ENCODE measurements at regions not wholly inside any gene's neighbourhood (a gene's known extent, or its start where the extent isn't known, plus 50 kb on each side); places are given as distances from the start of the nearest gene placed in this dataset.

DNA sequence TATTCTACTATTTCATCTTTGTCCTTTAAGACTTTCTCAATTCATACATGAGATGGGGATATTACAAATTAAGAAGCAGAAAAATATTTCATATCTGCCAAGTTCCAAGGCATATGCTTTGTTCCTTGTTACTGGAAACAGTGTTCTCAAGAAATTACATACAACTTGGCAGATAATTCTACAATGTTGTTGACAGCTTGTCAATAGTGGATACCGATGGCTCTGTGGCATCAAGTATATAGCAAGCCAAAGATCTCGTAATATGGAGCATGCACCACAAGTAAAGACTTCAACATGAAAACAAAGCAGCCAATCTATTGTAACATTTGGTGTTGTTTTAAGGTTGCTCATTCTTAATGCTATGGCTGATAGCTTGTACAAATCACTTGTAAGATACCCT, 598.2 kb upstream of the KLHL29 start:
- DNase-seq, result no peak

DNA sequence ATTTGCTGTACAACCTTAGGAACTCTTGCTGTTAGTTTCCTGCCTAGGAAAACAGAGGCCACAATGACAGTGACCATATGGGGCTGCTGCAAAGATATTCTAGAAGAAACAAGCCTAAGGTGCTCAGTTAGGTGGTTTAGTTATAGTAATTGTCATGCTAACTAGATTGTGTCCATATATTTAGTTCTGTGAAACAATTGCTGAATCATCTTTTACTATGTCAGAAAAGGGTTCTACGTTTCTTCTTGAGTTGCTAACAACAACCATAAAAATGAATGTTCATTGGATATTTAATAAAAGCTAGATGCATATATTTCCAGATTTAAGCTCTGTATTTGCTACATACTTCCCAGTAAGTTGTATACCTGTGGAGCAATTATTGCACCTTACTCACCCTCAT, 597.2 kb upstream of the KLHL29 start:
- no peak for DNase-seq

DNA sequence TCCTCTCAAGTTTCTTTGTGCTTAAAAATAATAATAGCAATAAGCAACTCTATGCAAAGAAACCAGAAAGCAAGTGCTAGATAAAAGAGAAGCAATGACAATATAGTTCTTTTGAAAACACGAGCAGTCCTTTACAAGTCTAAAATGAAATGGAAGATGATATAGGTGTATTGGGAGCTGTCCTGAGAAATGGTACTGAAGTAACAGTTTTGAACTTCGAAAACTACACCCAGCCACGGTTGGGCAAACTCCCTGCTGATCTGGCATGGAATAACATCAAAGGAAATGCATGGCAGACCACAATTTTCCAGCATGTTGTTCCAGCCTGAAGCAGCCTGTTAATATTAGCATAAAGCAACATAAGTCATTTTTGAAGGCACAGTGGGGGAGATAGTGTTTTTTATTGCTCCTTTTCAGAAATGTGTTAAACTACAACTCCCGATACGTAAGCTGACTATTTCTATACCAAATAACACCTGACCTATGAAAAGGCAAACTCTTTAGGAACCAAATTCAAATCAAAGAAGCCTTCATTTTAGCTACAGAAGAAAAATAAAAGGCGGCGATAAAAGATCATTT, 596.1 kb upstream of the KLHL29 start:
- DNase-seq, result peak; percentile 25

DNA sequence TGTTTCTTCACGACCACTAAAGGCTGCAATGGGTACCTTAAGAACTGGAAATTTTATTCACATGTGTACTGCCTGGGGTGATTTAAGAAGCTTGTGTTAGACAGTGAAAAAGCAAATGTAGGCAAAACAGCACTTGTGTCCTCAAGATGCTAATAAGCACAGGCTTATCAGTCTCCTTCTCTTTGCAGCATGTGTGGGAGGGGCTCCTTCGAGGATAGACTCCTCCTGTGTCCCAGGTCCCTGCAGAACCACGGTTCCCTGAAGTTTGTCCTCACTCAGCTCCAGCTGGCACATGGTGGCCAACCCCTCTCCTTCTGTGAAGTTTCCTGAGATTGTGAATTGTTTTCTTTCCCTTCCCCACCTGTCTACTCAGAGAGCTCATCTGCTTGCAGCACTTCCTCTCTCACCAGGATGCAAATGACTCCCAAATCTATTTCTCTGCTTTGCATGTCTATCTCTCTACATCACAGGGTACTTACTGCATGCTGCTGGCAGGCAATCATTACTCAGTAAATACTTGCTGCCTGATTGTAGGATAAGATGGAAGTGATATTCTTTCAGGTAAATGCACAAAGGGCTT, 589.6 kb upstream of the KLHL29 start:
- no peak for DNase-seq

DNA sequence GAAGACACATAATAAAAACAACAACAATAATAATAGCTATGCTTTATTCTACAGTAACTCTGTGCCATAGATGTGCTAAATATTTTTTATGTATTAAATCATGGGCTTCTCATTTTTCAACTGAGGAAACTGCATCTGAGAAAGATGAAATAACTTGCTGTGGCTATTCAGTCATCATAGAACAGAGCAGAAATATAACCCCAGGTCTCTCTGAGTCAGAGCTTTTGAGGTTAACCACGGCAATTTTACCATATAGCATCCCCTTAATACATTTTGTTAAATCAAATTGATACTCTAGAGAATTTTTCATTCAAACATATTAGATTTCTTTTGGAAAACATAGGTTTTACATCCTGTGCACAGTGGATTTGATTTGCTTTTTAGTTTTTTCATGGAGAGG, 586.6 kb upstream of the KLHL29 start:
- no peak for DNase-seq

DNA sequence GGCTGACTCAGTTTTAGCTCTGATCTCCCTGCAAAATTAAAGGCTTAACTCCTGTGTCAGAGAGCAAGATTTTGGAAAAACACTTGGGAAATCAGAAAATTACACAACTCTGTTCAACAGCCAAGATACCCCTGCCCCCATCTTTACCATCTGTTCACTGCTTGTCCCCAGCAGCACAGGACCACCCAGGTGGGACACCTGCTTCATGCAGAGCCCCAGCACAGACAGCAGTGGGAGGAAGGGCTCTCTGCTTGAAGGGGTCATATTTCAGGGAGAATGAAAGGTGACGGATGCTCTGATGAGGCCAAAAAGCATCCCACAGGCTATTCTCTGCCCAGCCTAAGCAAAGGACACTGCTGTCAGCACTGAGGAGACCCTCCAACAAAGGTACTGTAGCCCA, 584.6 kb upstream of the KLHL29 start:
- peak; percentile 65 for DNase-seq

DNA sequence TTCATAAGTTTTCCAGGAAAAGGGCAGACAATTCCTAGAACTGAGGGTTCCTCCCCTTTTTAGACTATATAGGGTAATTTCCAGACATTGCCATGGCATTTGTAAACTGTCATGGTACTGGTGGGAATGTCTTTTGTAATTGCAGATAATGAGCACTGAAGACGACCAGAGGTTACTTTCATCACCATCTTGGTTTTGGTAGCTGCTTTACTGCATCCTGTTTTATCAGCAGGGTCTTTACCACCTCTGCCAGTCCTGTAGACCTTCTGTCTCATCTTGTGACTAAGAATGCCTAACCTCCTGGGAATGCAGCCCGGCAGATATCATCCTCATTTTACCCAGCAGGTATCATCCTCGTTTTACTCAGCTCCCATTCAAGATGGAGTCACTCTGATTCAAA, 583.9 kb upstream of the KLHL29 start:
- DNase-seq, result no peak

DNA sequence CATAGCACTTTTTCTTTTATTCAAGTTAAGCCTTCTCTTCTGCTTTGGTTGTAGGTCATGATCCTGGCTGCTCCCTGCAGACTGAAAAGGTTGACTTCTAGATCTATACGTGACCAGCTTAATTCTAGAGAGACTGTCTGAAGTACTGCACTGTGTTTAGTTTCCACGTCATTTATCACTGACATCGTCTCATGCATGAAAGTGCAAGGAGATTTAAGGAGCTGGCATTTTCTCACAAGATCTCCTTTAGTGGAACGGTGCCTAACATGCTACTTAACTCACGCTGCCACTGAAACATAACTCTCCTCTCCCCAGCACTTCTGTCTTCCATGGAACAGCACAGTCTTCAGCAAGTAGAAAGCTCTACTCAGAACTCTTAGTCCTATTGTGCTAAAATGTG, 583.0 kb upstream of the KLHL29 start:
- no peak for DNase-seq

DNA sequence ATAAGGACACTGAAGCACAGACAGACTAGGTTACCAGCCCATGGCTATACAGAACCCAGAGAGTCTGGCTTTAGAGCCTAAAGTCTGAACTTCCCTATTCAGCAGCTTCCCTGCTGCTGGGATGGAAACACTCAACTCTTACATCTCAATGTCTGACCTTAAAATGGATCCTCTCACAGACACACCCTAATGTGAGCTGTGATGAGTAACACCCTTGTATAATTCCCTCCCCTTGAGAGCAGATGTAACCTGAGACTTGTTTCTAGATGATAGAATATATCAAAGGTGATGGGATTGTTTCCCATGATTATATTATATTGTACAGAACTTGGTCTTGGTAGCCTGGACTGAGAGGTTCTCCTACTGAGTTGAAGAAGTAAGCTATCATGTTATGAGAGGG, 577.1 kb upstream of the KLHL29 start:
- DNase-seq, result no peak

DNA sequence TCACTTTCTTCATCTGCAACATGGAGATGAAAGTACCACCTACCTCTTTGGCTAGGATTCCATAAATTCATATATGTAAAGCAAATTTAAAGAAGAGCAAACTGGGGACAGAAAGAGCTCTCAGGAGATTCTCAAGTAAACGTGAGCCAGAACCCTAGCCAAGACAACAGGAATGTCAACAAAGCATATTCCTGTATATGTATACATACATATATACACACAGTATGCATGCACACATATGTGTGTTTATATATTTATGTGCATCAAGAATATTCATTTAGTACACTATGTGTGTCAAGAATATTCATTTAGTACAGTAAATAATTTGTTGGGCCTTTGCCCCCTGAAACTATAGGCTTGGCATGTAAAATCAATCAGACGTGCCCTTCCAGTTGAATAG, 574.4 kb upstream of the KLHL29 start:
- DNase-seq, result no peak

DNA sequence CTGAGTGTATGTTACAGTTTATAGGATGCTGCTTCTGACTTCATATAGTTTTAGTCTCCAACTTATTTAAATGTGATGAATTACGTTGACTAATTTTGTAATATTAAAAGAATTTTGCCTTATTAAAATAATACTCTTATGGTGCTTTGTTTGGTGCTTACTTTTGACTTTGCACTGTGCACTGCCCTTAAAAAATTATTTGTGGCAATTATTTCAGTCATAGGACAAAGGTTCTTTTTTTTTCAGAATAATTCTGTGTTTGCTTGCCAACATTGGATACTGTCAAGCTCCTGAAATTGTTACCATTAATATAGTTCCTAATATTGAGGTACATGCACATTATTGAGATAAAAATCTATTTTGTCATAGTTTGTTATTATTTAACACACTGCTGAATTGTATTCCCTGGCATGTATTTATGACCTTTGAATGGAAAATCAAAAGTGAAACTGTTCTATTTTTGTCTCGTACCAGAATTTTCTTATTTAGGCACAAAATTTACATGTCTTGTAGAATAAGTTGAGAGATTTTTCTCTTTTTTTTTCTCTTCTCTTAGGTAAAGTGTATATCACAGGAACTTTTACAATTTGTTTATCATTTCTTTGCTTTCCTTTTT, 572.8 kb upstream of the KLHL29 start:
- DNase-seq, result no peak

DNA sequence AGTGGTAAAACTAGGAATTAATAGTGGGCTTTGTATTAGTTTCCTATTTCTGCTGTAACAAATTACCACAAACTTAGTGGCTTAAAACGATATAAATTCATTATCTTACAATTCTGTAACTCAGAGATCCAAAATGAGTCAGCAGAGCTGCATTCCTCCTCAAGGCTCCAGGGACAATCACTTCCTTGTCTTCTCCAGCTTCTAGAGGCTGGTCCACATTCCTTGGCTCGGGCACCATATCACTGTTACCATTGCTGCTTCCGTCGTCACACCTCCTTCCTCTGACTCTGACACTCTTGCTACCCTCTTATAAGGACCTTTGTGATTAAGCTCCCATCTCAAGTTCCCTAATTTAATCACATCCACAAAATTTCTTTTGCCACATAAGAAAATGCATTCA, 567.8 kb upstream of the KLHL29 start:
- peak; percentile 58 for DNase-seq

DNA sequence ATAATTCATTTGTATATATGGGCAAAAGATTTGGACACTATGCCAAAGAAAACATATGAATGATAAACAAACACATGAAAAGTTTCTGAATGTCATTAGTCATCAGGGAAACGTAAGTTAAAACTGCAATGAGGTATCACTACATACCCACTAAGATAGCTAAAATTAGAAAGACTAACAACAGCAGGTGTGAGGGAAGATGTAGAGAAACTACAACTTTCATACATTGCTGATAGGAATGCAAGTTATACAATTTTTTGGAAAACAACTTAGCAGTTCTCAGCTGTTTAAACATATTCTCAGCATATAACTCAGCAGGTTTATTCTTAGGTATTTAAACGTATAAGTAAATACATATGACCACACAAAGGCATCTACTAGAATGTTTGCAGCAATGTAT, 563.5 kb upstream of the KLHL29 start:
- no peak for DNase-seq

DNA sequence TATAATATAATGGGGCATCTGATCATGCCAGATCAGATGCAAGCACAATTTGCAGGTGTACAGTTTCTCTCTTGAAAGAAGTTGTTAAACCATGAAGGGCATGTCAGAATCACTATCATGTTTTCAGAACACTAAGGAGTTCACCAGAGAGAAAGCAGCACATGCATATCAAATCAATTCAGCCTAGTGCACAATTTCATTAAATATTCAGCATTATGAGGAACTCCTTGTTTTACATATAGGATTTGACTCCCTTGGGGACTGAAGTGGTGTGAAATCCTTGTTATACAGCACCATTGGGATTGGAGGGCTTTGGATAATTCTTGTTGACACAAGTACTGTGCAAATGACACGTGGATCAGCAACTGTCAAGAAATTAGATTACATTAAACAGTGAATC, 562.1 kb upstream of the KLHL29 start:
- no peak for DNase-seq

DNA sequence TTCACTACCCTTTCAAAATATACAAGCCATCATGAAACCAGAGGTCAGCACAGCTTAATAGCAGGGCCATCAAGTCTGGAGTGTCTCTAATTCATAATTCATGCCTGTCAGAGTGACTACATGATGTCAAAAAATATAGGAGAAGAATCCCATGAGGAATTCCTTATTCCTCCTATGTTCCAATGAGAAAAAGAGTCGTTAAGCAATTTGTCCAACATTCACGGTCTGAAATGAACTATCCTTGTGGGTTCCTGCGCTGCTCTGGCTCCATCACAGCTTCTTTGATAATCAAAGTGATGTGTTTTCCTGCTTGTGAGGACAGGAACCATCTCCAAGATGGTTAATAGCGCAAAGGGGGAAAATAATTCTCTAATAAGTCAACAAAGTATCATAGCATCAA, 560.4 kb upstream of the KLHL29 start:
- no peak for DNase-seq

DNA sequence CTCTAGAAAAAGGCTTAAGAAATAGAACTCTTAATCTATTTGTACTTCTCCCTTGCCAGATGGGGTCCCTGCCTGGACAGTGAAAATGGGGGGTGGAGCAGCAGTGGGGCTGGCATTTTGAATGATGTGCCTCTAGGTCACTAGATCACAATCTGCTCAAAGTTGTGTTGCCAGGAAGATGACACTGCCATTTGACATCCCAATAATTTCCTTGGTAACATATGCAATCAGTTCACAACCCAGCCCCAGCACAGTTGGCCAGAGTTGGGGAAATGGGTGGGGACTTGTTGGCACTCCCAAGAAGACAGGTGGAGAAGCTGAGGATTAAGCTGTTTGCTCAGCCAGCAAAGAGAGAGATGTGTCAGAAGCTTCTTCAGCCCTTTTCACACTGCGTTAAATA, 558.3 kb upstream of the KLHL29 start:
- peak; percentile 85 for DNase-seq

DNA sequence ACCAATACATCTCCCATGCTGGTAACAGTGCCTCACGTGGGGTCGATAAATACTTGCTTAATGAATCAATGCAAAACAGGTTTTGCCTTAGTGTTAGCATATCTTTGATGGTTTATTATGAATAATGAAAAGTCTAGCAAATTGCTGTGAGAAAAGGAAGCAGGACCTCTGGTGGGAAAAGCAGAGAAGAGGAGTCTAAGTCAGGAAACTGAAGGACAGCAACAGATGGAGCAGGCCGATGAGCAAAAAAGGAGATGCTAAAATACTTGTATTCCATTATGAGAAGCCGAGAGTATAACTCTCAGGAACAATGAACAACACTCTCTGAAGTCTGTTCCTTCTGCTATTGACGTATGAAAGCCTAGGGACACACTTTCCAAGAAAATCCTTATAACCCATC, 555.2 kb upstream of the KLHL29 start:
- DNase-seq, result peak; percentile 83

DNA sequence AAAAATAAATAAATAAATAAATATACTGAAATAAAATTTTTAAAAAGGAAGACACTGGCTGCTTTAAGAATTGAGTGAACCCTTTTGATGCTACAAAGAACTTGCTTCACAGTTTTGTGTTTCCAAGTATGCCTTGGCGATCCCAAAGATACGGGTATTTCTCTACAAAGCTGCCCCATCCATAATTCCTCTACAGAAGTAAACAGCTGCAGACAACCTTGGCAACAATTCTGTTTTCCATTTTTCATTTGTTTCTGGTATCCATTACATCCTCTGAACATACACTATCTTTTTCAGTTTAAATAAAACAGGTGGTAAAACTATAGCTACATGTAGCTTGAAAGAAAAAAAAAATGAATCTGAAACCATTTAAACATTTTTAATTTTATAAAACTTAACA, 552.8 kb upstream of the KLHL29 start:
- DNase-seq, result peak; percentile 74

DNA sequence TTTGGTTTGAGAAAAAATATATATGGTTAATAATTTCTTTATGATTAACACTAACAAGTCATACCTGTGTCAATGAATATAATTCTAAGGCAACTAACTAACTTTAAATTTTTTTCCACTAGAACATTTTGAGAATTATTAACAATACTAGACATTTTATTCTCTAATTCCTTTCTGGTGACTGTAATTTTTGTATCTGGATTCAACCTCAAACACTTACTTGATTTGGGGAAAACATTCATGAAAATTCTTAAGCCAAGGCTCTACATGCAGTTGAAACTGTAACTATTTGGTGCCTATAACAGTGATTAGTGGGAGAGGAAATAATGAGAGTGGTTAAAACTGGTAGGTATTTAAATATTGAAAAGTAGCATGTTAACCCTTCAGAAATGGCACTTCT, 546.5 kb upstream of the KLHL29 start:
- DNase-seq, result no peak

DNA sequence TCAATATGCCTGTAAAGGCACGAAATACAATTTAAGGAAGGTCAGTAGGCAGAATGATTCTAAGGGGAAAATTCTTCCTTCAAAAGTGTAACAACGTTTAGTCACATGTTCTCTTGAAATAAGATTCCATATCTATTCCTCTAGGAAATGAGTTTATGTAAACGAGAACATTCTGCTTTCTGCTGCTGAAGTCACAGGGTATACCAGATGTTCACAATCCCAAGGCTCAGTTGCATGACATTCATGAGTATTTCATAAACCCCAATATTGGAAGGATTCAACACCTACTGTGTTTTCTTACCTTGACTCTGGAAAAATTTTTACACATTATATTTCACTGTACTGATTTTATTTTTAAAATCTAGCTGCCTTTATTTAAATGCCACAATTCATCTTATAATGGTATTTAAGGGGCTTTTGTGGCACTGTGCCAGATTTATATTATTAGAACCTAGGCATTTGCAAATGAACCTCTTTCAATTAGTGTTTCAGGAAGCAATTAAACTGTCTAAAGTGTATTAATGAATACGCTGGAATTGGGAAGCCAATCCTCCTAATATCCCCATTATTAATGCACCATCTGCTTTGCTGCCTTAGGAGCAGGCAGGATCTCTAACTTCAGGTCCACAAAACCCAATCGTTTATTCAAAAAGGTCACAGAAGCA, 542.6 kb upstream of the KLHL29 start:
- DNase-seq, result no peak

DNA sequence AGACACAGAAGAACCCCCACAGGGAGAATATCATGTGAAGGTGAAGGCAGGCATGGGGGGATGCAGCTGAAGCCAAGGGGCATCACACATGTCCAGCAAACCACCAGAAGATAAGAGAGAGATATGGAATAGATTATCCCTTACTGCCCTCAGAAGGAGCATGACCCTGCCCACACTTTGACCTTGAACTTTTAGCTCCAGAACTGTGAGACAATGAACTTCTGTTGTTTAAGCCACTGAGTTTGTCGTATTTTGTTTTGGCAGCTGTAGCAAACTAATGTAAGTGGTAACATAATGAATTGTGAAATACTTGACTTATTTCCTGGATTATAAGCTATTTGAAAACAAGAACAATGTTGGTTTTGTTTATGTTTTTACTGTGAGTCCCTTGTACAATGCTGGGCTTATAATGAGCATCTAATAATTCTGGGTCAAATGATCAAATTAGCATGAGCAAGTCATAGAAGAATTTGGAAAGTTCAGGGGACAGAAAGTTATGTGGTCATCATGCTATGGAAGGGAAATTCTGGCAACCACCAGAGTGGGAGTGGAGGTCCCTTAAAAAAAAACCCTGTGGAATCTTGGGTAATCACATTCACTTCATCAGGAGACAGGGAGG, 541.0 kb upstream of the KLHL29 start:
- DNase-seq, result no peak

DNA sequence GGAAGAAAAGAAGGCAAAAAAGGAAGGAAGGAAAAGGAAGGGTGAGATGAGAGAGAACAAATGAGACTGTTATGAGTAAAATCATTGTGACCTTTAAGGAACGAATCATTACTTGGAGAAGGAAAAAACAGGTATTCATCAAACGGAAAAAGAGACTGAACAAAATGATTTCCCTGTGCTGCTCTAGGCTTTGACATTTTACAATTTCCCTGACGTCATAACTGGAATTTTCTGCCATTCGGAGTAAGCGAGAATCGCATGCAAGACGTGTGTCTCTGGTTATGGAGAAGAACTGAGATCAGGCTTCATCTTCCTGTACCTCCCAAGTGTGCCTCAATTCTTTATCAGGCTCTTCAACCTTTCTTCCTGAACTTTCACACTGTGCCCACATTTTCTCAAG, 534.7 kb upstream of the KLHL29 start:
- no peak for DNase-seq

DNA sequence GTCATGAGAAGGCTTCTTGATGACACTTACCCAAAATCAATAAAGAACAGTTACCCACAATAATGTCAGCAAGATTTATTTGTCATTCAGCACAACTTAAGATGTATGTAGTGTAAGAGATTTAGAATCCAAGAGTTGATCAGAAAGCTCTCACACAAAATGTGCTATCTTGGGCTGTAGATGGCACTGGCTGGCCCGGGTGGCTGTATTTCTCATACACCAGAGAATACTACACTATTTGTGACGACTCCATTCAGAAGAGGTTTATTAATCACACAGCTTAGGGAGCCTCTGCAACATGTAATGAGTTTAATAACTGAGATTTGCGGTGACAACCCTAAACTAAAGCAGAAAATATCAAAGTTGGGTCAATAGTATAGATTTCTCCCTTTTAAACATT, 530.4 kb upstream of the KLHL29 start:
- no peak for DNase-seq

DNA sequence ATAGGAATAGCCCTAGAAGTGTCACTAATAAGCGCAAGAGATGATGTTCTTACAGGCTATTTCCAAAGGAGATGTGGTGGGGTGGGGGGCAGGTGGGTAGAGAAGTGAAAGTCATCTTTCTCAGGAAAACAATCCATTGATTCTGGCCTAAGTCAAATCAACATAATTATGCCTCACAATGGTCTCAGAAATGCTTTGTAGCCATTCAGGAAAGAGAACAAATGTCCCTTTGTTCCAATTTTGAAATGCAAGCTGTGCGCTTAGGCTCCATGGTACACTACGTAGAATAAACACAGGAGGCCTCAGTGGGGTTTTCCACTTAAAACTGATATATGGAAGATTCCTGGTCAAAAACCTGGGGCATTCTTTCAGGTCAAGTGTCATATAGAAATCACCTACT, 529.9 kb upstream of the KLHL29 start:
- DNase-seq, result peak; percentile 5

Data from tongue (tissue), 1 donor.